CD4-positive, CD25-positive, alpha-beta regulatory T cell (primary cell): ENCODE measurements at regions not wholly inside any gene's neighbourhood (a gene's known extent, or its start where the extent isn't known, plus 50 kb on each side); places are given as distances from the start of the nearest gene placed in this dataset.
A peak's percentile ranks its signal among the peaks of the same experiment; 100 is the strongest.

Experiments
- ATAC-seq, 2 donors: fragments of 150-1000 bp; cut with Tn5 transposase; one replicate each; pipeline ENCODE4 v1.10.0; 2021; ENCODE audit warnings: low read depth in 2 of 2, moderate number of reproducible peaks in 2 of 2, moderate library complexity in 1 of 2
- DNase-seq, 3 donors: peaks; one replicate each; pipeline versions ENCODE4 v3.0.0 to v3.0.0-alpha.2; 2012 to 2022; ENCODE audit warnings: mixed read lengths in 1 of 3
- H3K27ac ChIP-seq: one replicate; pipeline ENCODE4 v1.7.0; 2013; ENCODE audit warnings: mild to moderate bottlenecking, low read length; ENCODE audit not compliant: insufficient read depth, poor library complexity, severe bottlenecking
- H3K27me3 ChIP-seq: one replicate; pipeline ENCODE4 v1.7.0; 2013; ENCODE audit warnings: low read length; ENCODE audit not compliant: control insufficient read depth, insufficient read depth
- H3K36me3 ChIP-seq: one replicate; pipeline ENCODE4 v1.7.0; 2013; ENCODE audit warnings: mild to moderate bottlenecking, low read length, moderate library complexity; ENCODE audit not compliant: control insufficient read depth, insufficient read depth
- H3K4me1 ChIP-seq: 2 replicates; pipeline ENCODE4 v1.7.0; 2013; ENCODE audit warnings: mild to moderate bottlenecking, low read length; ENCODE audit not compliant: insufficient read depth, control insufficient read depth, poor library complexity, severe bottlenecking
- H3K4me3 ChIP-seq: one replicate; pipeline ENCODE4 v1.7.0; 2013; ENCODE audit warnings: low read depth, mild to moderate bottlenecking, low read length, moderate library complexity
- H3K9me3 ChIP-seq, 2 experiments: 1 replicate in 1 of 2; 2 replicates in 1 of 2; pipeline ENCODE4 v1.7.0; 2013; ENCODE audit warnings: low read length in 2 of 2, mild to moderate bottlenecking in 1 of 2, moderate library complexity in 1 of 2; ENCODE audit not compliant: control insufficient read depth in 2 of 2
- H3K27ac Mint-ChIP-seq, 3 donors: one replicate each; pipeline ENCODE4 v1.8.0; 2020 to 2022; ENCODE audit warnings: mild to moderate bottlenecking in 3 of 3, mixed read lengths in 3 of 3, moderate library complexity in 2 of 3
- H3K27me3 Mint-ChIP-seq: one replicate; pipeline ENCODE4 v1.8.0; 2022; ENCODE audit warnings: mild to moderate bottlenecking, mixed read lengths
- H3K36me3 Mint-ChIP-seq: one replicate; pipeline ENCODE4 v1.8.0; 2020; ENCODE audit warnings: mixed read lengths
- H3K4me1 Mint-ChIP-seq, 4 donors: one replicate each; pipeline ENCODE4 v1.8.0; 2020 to 2022; ENCODE audit warnings: mixed read lengths in 4 of 4, mild to moderate bottlenecking in 1 of 4
- H3K4me3 Mint-ChIP-seq, 4 donors: one replicate each; pipeline ENCODE4 v1.8.0; 2020 to 2022; ENCODE audit warnings: mild to moderate bottlenecking in 4 of 4, mixed read lengths in 4 of 4, moderate library complexity in 3 of 4
- H3K9me3 Mint-ChIP-seq, 7 donors: one replicate each; pipeline ENCODE4 v1.8.0; 2020 to 2022; ENCODE audit warnings: mixed read lengths in 7 of 7, mild to moderate bottlenecking in 3 of 7, moderate library complexity in 2 of 7

DNA sequence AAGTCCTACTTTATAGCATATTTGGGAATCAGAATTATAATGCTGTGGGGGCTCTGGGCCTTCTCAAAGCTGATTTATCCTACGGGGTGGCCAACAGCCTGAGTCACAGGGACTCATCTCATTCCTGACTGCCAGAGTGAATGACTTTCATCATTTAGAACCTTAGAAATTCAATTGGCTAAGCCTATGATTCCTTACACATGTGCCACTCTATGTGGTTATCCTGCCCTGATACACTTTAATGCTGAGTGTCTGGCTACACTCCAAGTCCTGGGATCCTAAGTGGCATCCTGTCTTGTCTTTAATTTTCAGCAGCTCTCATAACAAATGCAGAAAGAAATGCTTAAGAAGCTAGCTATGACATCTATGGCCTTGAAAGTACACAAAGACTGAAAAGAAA, 75.2 kb upstream of the FREM1 start:
- peaks cover 0 to 3% (median 0%) of the 10 kb centered on the region in 7 donors for H3K9me3 Mint-ChIP-seq
- no peaks in the 10 kb centered on the region for H3K27me3 ChIP-seq
- DNase-seq (no peak), ATAC-seq (no peak)
- H3K4me1 ChIP-seq, result no peaks in the 10 kb centered on the region
- no peak overlapping the region for H3K4me3 Mint-ChIP-seq
- peaks cover 0 to 9% (median 6%) of the 10 kb centered on the region in 4 donors for H3K4me1 Mint-ChIP-seq
- H3K27ac ChIP-seq, result no peak overlapping the region
- H3K4me3 ChIP-seq, result no peak overlapping the region
- H3K9me3 ChIP-seq, result no peaks in the 10 kb centered on the region
- no peaks in the 10 kb centered on the region for H3K36me3 Mint-ChIP-seq
- no peak overlapping the region for H3K27ac Mint-ChIP-seq
- peaks cover 10% of the 10 kb centered on the region for H3K27me3 Mint-ChIP-seq
- H3K36me3 ChIP-seq, result no peaks in the 10 kb centered on the region

DNA sequence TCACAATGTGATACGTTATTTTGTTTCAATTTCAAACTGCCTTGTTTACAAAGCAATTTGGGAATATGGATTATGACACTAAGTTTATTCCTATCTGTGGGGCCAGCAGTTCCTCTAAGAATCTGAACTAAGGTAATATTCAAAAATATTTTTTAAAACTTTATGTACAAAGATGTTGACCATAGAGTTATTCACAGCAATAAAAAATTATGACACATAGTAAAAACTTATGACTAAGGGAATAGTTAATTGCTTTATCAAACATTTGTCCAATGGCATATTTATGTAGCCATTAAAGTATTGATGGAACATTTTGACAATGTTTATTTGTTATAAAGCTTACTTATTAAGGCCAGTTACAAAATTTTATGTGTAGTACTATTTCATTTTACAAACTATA, 73.4 kb upstream of the FREM1 start:
- no peak overlapping the region for H3K4me3 ChIP-seq
- DNase-seq (no peak), ATAC-seq (no peak)
- no peaks in the 10 kb centered on the region for H3K4me1 ChIP-seq
- H3K9me3 ChIP-seq, result no peaks in the 10 kb centered on the region
- H3K9me3 Mint-ChIP-seq, result peaks cover 0 to 3% (median 1%) of the 10 kb centered on the region in 7 donors
- H3K4me1 Mint-ChIP-seq, result peaks cover 0 to 9% (median 6%) of the 10 kb centered on the region in 4 donors
- no peaks in the 10 kb centered on the region for H3K36me3 Mint-ChIP-seq
- H3K36me3 ChIP-seq, result no peaks in the 10 kb centered on the region
- no peaks in the 10 kb centered on the region for H3K27me3 ChIP-seq
- no peak overlapping the region for H3K27ac Mint-ChIP-seq
- H3K27ac ChIP-seq, result no peak overlapping the region
- peaks cover 10% of the 10 kb centered on the region for H3K27me3 Mint-ChIP-seq
- no peak overlapping the region for H3K4me3 Mint-ChIP-seq

DNA sequence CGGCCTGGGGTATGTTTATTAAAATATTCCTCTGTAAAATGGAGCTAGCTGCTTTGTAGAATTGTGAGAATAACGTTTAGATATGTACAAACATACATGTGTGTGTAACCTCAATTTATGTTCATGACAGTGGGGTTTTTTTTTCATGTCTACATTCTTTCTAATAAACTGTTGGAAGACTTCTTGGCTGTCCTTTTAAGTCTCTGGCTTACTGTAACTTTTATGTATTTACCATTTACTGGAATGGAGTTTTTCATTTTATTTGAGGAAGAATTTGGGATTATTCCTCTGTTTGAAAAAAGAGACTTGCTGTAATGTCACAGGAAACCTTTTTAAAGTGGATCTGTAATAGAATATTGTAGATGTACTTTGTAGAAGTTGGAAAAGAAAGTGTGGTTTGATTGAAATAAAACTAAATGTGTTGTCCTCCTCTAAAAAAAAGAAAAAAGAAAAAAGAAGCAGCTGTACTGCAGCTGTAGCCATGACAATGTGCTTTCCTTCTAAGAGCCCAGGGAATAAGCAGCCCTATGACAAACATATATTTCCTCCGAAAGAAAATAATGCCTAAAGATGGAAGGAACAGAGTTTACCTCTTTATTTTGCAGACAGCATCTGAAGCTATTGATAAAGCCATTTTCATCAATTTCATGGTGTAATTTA, 71.2 kb upstream of the FREM1 start:
- H3K27ac Mint-ChIP-seq, result no peak overlapping the region
- Histone ChIP-seq H3K36me3 (no peaks in the 10 kb centered on the region), H3K4me3 (no peak overlapping the region), H3K9me3 (no peaks in the 10 kb centered on the region), H3K4me1 (no peaks in the 10 kb centered on the region), H3K27me3 (no peaks in the 10 kb centered on the region), H3K27ac (no peak overlapping the region)
- H3K4me3 Mint-ChIP-seq, result no peak overlapping the region
- H3K27me3 Mint-ChIP-seq, result no peaks in the 10 kb centered on the region
- DNase-seq, result no peak
- H3K36me3 Mint-ChIP-seq, result no peaks in the 10 kb centered on the region
- H3K9me3 Mint-ChIP-seq, result peaks cover 0 to 3% (median 0%) of the 10 kb centered on the region in 7 donors
- ATAC-seq, result no peak
- no peaks in the 10 kb centered on the region for H3K4me1 Mint-ChIP-seq

DNA sequence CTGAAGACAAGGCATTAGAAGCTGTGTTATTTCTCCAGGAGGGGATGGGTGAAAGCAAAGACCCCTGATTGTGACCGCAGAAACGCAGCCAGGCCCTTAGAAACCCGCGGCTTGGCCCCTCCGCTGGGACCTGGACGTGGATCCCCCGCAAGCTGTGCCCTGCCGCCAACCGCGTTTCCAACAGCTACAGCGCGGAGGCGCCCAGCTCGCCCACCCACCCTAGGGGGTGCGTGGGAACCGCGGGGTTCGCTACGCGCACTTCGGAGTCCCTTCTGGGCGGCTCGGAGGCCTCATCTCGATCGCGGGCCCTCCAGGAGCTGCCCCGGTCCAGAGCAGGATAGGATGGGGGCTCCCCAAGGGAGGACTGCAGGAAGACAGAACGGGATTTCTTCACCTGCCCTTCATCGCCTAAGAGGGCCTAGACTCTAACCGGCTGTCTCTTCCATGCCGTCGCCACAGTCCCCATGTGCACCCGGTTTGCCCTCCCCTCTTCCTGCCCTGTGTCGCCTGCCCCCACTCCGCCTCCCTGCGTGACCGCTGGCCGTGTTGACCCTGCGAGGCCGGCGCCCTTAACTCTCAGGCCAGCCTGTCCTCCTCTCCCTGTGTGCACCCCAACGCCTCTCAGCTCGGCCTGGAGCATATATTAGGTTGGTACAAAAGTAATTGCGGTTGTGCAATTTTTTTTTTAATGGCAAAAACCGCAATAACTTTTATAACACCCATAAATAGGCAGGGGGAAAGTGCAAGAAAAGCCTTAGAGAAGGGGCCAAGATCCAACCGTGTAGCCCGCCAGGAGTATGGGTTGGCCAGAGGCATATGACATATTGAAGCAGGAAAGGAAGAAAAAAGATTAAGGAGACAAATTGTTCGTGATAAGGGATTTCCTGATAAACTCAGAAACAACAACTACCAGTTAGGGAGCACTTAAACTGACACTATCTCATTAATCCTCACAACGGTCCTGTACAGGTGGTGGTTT, 68.1 kb upstream of the FREM1 start:
- H3K9me3 Mint-ChIP-seq, result peaks cover 0 to 4% (median 0%) of the 10 kb centered on the region in 7 donors
- H3K4me3 Mint-ChIP-seq, result no peak overlapping the region
- Histone ChIP-seq H3K36me3 (no peaks in the 10 kb centered on the region), H3K4me1 (no peaks in the 10 kb centered on the region), H3K4me3 (no peak overlapping the region), H3K9me3 (no peaks in the 10 kb centered on the region), H3K27ac (no peak overlapping the region), H3K27me3 (no peaks in the 10 kb centered on the region)
- H3K27ac Mint-ChIP-seq, result peak overlapping the region in 1 of 3 donors; percentile 43
- no peak for ATAC-seq
- no peaks in the 10 kb centered on the region for H3K36me3 Mint-ChIP-seq
- H3K4me1 Mint-ChIP-seq, result no peaks in the 10 kb centered on the region
- H3K27me3 Mint-ChIP-seq, result no peaks in the 10 kb centered on the region
- no peak for DNase-seq

DNA sequence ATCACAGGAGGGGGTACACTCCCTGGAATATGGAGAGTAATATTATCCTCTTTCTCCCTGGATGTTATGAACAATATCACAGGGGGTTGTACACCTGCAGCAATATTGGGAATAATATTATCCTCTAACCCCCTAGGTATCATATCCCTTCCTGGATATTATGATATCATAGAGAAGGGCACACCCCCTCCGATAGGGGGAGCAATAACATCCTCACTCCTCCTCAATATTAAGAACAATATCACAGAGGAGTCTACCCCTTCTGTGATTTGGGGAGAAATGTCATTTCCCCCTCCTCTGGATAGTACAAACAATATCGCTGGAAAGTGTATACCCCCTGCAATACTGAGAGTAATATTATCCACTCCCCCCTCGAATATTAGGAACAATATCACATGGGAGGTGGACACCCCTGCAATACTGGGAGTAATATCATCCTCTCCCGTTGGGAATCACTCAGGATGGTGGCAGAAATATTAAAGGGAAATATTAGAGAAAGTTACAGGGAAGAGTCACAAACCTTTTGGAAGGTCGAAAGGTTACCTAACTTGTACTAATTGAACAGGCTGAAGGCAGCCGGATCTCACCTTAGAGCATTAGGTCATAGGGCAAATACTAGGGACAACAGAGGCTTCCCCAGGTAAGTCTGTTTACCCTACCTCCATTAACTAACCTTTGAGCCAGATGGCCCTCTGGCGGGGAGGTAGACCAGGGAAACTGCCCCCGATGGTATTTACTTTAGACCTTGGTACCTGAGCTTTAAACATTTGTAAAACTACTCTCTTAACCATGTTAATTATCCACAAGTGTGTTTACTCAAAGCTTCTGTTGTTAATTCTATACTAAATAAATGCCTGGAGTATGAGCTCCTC, 57.5 kb upstream of the FREM1 start:
- no peak for DNase-seq
- Histone ChIP-seq H3K27me3 (no peaks in the 10 kb centered on the region), H3K4me3 (no peak overlapping the region), H3K27ac (no peak overlapping the region), H3K9me3 (no peaks in the 10 kb centered on the region), H3K4me1 (no peaks in the 10 kb centered on the region), H3K36me3 (no peaks in the 10 kb centered on the region)
- no peak for ATAC-seq
- Mint-ChIP-seq H3K36me3 (no peaks in the 10 kb centered on the region), H3K4me1 (peaks cover 0 to 2% (median 0%) of the 10 kb centered on the region in 4 donors), H3K4me3 (no peak overlapping the region), H3K9me3 (peaks cover 0 to 9% (median 3%) of the 10 kb centered on the region in 7 donors), H3K27ac (no peak overlapping the region), H3K27me3 (no peaks in the 10 kb centered on the region)

DNA sequence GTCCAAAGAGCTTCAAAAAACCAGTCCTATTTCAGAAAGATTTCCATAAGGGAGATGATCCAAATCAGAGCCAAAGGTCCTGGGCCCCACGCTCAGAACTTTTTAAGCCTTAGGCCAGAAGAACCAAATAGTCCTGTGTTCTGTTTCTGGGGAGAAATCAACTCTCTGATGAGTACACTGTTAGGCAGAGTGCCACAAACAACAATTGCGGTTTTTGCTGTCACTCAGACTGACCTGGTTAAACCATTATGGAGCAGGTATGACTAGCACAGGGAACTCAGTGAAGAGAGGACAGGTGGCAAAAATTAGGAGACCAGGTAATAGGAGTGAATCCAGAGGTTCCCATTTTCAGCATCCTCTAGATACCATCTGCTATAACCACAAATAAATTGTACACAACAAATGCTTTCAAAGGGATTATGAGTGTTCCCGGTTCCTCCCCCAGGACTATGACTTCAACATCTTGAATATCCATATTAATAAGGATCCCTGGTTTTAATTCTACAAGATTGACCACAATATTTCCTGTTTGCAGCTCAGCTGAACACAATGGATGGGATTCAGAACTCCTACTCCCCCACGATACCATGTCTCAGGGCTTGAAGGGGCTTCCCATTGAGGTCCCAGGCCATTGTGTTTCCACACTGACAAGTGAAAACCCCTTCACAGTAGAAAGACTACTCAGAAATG, 52.1 kb upstream of the FREM1 start:
- Mint-ChIP-seq H3K4me3 (no peak overlapping the region), H3K27me3 (no peaks in the 10 kb centered on the region), H3K9me3 (peaks cover 0 to 4% (median 0%) of the 10 kb centered on the region in 7 donors), H3K27ac (peak overlapping the region in 1 of 3 donors; percentile 63), H3K4me1 (peaks cover 0 to 19% (median 5%) of the 10 kb centered on the region in 4 donors), H3K36me3 (no peaks in the 10 kb centered on the region)
- no peaks in the 10 kb centered on the region for H3K4me1 ChIP-seq
- H3K4me3 ChIP-seq, result no peak overlapping the region
- ATAC-seq (no peak), DNase-seq (no peak)
- H3K27me3 ChIP-seq, result no peaks in the 10 kb centered on the region
- H3K36me3 ChIP-seq, result no peaks in the 10 kb centered on the region
- no peak overlapping the region for H3K27ac ChIP-seq
- H3K9me3 ChIP-seq, result no peaks in the 10 kb centered on the region
